NOMO-1 treated with DMSO at 0.1 percent for 48 hours (cell line): ENCODE measurements at regions not wholly inside any gene's neighbourhood (a gene's known extent, or its start where the extent isn't known, plus 50 kb on each side); places are given as distances from the start of the nearest gene placed in this dataset.

Experiments used
- DNase-seq: peaks from one replicate; lab custom pipeline; 2025; ENCODE audit not compliant: unreplicated experiment; lab: John Stamatoyannopoulos, UW

DNA sequence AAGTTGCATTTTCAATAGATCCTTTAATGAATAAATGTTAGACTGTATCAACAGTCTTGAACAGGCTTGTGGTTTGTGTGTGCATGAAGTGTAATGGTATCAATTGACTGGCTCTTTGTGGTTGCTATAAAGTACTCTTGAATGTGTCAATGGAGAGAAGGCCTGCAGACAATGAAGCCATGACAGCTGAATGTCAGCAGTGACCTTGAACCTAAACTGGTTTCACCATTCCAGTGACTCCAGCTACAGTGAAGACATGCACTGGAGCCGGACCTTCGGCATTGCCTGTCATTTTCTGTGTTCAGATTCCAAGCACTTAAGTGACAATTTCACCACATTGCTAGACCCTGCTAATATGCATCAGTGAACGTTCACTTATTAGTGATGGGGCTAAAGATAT lies 276.0 kb upstream of the TMEM161B start:
- DNase-seq, result no peak

DNA sequence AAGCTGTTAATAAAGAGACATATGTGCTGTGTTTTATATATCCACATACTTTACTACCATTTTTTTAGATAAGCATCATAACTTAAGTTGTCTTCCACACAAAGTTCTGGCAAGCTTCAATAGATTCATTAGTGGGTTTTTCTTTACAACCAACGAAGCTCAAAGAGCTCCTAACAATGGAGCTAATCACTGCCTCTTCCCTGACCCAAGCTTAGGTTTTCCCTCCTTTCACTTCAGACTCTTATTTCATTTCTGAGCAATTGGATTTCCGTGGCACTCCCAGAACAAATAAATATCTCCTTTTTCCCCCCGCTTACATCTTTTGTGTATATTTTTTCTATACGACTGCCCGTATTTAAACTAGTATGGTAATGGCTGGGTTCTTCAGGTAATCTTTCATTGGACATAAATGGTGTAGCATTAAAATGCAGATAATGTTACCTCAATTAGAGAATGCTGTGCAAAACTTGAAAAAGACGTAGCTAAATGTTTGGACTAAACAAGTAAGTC lies 275.5 kb upstream of the TMEM161B start:
- no peak for DNase-seq

DNA sequence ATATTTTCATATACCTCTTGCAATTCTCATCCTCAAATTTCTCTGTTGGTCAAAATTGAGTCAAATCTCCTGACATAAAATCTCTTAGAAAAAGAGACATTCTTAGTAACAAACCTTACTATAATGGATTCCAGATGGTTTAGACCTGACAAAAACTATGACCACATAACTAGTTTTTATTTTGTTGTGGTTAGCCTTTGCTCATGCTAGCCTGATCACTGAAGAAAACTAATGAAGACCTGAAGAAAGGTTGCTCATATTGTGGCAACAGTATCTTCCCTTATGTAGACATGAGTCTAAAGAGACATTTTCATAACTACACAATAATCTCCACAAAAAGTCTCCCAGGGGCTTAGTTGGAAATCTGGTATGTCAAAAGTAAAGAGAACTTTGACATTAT lies 274.1 kb upstream of the TMEM161B start:
- no peak for DNase-seq

DNA sequence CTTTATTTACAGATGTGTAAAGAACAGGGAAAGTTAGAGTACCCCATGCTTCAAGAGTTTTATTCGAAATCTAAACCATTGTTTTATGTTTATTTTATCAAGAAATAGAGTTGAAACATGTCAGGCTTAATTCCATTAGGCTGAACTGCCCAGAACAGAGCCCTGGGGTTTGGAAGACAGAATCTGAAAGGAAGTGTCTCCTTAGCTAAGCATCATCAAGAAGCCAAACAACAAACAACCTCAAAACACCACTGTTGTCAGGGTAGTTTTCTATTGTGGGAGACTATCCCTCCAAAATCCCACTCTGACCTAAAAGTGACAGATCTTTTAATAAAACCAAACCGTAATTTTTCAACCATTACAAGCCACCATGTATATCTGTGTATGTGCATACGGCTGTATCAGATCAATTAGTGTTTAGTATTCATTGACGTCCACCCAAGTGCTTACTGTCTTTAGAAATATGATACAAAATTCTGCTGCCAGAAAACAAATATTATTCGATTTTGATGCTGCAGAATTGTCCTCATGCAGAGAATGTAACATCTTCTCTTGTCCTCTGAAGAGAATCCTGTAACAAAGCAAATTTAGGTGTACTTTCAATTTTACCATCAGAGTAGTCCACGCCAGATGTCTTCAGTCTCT lies 271.9 kb upstream of the TMEM161B start:
- no peak for DNase-seq

DNA sequence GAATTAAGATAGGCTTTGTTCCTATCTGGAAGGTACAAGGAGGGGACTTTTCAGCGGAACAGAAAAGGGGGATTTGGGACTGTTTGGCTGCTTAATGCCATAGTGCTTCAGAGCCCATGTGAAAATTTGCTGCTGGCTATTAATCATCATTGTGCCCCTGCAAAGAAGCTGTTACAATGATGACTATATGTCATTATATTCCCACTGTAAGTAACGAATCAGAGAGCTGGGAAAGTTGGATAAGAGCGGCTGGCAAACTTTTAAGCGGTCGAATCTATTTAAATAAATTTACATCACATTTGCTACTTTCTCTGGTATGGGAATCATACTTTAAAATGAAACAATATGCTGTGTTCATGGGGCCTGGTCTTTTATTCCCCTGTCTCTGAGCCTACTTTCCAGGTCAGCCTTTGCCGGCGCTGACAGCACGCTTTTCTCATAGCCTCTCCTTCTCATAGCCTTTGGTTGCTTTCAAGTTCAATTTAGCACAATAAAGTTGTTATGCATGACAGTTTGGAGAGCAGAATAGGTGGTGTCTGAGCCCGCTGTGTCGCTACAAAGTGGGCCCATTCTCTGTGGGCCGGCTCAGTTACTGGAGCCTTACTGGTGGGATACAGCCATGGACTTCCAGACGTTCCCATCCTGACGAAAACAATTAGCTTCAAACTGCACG lies 271.2 kb upstream of the TMEM161B start:
- DNase-seq, result no peak

DNA sequence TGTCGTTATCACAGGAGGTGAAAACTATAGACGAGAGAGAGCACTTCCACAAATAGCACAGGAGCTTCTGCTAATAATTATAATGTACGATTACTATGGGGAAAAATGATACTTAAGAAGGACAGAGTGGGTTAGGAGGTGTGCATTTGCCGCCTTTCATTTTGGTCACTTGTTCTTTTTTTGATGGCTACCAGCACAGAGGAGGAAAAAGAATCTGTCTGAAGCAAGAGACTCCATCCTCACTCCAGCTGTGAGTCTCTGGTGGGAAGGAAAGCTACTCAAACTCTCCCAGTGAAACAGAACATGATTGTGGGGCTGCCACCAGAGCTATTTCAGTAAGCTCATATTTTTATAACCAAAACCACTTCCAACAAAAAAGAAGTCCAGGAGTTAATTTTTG lies 270.4 kb upstream of the TMEM161B start:
- no peak for DNase-seq

DNA sequence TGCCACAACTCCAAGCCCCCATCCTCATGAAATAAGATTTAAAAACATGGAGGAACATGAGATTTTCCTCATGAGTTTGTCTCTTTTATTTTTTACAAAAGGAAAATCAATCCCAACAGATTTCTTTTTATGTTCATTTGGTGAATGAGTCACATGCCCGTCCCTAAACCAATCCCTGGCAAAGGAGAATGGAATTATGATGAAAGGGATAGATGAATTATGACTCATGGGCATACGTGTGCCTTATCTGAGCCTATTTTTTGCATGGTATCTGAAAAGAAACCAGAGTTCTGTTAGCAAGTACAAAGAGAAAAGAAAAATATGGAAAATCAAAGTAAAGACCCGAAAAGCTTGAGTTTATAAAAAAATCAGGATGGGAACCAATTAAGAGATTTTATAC lies 267.5 kb upstream of the TMEM161B start:
- DNase-seq, result no peak

DNA sequence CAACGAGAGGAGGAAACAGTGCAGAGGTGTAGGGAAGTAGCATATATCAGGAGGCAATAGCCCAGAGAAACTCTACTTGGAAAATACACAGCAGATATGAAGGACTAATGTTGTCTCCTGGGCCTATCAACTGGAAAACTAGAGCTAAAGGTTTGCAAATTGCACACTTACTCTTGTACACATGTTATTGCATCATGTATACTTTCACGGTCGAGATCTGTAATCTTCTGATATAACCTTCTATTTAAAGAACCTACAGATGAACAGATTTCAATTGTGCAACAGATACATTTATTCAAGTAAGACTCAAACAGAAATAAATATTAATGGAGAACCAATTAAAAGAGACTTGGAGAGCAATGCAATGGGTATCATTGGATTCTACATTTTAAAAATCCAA lies 256.3 kb upstream of the TMEM161B start:
- DNase-seq, result no peak

DNA sequence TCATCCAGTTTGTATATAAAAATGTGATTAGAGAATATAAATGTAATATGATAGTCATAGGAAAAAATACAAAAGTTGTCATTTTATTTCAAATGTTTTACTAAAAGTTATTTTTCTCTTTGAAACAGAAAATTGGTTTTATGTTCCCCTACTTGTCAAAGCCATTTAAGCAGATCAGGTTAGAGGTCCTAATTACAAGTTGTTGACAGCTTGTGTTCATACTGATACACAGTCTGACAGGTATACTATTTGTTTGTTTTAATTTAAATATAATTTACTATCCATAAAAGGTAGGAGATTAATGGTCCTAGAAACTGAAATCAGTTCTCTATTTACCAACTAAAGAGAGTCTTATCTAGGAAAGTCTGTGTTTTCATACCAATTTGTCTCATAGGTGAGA lies 250.4 kb upstream of the TMEM161B start:
- DNase-seq, result no peak

DNA sequence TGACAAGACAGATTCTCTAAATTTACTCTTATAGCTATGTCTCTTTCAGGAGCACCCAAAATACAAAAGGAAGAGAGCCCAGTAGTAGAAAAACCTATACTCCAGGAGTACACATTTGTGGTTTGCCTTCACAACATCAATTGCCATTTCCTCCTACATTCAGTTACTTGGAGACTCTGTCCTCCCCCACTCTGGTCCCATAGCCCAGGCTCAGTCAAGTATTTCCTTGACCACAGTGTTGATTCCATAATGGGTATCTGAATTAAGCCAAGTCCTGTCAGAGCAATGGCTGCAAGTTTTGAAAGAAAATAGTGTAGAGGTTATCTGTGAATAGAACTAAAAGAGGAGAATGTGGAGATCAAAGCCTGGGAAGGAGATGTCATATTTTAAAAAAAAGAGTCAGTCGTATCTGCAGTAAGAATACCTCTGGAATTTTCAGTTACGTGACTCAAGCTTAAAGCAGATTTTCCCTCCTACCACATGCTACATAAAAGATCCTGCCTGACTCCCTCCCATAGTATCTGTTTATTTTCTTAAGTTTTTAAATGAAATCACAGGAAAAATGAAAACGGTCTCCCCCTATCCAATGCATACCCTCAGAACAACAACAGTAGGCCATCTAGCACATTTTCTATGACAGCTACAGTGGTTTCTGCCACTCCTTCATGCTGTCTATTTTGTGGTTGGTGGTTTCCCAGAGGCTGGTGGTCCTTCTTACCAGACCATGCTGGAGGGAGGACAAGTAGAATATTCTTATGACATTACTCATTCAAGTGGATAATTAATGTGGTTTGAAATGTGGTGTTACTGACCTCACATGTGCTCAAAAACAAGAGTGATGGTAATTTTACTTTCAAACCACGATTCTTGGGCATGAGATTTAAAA lies 249.7 kb upstream of the TMEM161B start:
- no peak for DNase-seq

DNA sequence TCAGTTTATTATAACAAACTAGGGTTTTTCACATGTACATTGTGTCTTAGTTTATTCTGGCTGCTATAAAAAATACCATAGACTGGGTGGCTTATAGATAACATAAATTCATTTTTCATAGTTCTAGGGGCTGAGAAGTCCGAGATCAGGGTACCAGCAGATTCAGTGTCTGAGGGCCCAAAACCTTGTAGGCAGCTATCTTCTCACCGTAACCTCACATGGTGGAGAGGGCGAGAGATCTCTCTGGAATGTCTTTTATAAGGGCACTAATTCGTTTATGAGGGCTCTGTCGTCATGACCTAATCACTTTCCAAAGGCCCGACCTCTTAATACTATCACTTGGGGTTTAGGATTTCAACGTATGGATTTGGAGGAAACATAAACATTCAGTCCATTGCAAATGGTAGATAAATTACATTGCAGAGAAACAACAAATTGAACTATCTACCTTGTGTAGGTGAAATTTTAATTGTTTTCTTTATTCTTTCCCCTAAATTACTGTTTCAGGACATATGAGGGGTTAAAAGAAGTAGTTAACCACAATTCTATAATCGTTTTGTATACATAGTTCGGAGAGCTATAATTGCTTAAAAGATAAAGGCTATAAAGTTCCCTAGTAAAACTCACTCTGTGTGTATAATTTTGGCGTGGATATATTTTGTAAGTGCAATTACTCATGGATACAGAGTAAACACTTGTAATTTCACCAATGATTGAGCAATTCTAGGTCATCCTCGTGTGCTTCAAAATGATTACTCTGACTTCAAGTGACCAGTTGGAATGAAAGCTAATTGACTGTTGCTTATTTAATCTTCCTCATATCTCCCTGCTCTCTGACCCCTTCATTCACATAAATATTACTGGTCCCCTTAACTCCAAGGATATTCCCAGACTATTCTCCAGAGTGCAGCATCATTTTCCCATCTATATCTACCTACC lies 247.5 kb upstream of the TMEM161B start:
- no peak for DNase-seq

DNA sequence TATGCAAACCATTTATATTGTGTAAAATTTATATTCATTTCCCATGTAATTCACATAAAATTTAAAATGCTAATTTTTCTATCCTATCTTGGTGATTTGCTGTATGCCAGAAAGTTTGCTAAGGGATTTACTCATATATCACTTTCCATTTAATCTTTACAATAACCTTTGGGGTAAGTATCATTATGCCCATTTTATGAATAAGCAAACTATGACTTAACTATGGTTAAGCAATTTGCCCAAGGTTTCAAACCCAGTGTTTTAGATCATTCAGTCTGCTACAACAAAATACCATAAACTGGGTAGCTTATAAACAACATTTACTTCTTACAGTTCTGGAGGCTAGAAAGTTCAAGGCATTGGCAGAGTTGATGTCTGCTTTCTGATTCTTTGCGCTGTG lies 246.4 kb upstream of the TMEM161B start:
- no peak for DNase-seq

DNA sequence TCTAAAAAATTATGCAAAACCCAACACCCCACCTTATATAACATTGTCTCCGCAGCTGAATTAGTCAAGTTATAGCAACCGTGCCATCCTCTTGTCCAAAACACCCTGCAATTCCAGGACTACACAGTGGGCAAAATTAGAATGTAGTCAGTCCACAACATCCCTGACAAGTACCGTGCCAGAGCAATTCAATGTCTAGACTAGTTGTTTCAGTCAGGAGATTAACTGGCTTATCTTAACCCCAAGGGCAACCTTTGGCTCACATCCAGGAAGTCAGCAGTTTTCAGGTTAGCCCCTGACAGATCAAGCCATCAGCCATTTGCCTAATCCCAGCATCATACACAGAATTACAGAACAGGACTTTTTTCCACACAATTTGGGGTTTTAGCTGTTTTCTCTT lies 240.8 kb upstream of the TMEM161B start:
- no peak for DNase-seq

DNA sequence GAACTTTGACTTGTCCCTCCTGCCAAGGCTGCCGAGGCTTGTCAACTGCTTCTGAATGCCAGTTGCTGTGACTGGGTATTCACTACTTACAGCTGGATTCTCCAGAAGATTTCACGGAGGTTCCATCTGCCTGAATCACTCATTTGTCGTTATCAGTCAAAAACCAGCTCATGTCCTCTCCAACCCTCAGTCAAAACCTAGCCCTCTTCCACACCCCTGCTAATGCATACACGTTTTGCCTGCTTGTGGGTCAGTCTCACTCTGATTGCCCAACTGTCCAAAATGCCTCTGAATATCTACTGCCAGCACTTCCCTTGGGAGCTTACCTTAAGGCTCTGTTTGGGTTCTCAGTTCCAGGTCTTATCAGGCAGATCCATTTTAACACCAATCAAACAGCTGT lies 238.6 kb upstream of the TMEM161B start:
- no peak for DNase-seq

DNA sequence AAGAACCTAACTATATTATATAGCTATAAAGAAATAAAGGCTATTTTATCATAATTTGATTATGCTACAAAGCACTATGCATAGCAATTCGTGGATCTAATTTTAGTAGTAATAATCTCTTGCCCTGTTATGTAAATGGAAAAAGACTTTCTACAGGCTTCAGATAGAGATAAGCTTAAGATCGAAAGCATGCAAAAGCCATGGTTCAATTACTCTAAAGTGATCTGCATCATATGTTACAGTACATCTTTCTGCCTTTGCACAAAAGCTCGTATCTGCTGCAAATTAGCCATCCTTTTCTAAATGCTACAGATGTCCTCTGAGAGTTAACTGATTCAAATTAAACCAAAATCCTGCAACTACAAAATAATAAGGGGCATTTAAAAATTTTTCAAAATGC lies 234.8 kb upstream of the TMEM161B start:
- DNase-seq, result no peak

DNA sequence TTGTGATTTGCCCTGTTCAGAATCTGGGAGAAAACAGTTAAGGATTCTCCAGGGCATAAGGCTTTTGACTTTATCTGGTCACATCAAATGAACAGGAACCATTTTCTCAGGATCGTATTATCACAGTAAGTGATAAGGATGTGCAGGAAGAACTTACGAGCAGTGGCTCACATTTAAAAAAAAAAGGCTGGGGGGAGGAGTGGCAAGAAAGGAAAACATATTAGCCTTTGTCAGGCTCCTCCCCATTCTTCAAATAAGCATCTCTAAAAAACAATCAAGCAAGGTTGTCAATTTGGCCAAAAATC lies 234.3 kb upstream of the TMEM161B start:
- no peak for DNase-seq

DNA sequence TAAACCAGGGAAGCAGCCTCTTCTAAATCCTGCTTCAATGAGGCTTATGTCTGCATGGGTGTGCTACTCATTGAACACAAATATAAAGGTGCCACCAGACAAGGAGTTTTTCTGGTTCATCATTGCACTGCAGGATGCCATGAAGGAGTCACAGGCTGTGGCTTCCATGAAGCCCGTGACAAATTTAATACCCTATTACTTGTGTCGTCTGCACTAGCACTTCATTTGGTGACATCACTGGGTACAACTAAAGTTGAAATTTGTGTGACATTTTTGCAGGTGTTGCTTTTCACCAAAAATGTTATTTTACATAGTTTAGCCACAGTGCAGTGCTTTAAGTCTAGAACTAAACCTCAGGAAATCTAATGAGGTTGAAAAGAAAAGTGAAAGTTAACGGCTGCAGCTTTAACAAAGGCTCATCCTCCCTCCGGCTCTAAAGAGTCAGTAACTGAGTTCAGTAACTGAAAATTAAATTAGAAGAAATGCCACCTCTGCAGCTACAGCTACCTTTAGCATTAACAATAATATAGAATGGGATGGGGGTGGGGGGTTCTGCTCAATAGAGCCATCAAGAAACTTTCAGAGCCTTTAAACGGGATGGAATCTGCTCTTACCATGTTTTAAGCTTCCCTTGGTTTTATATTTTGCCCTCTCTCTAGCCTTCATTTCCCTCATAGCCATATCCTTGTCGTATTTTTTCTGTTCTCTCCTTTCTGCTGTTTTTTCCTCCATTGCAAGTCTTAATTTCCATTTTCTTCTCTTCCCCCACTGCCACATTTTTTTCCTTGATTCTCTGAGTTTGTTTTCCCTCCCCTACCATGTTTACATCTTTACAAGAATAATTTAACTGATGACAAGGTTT lies 233.8 kb upstream of the TMEM161B start:
- DNase-seq, result peak; percentile 17

DNA sequence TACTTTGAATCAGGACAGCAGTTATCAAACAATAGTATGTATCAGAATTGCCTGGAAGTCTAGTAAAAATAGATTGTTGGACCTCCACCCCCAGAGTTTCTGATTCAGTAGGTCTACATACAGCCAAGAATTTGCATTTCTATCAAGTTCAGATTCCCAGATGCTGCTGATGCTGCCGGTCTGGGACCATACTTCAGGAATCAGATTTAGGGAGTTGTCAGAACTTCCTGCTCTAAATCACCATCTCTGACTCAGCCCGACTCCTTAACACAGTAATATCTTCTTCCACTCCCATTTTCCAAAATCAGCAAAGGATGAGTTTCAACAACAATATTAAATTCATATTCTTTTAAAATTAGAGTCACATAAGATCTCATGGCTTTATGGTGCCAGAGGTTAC lies 227.2 kb upstream of the TMEM161B start:
- no peak for DNase-seq

DNA sequence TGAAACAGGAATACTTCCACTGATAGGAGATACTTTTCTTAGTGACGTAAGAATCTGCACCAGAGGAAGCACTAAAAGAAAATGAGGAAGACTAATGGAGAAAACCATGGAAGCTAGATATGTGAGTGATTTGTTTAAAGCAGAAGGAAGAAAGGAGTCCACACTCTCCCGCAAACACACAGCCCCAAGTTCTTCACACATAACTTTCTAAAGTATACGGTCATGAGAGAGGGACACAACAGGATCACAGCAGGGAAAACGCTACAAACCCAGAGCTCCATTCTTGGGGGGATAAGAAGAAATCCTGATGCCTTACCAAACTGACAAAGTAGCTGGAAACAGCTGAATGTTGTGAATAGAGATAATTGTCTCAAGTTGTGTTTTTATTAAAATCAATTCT lies 222.2 kb upstream of the TMEM161B start:
- no peak for DNase-seq

DNA sequence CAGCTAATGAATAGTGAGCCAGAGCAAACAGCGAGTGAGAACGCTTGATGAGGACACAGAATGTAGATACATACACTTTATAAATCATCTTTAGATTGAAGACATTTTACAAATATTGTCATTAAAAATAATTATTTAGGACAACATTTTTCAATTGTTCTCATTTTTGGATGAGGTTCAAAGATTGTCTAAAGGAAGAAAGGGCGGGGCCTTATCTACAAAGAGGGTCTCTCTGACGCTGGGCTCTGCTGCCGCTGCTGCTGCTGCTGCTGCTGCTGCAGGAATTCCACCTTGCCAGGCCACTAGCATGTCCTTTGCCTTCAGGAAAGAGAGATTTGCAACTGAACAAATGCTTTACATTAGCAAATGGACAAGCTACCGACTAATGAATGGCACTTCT lies 220.7 kb upstream of the TMEM161B start:
- DNase-seq, result no peak
